ENCODE measurements at regions not wholly inside any gene's neighbourhood (a gene's known extent, or its start where the extent isn't known, plus 50 kb on each side); places are given as distances from the start of the nearest gene placed in this dataset.
"Not testable (repeated sequence)": the region's sequence is repeated elsewhere in the genome, so short reads cannot be mapped to it uniquely, and the experiment has no call there.

DNA sequence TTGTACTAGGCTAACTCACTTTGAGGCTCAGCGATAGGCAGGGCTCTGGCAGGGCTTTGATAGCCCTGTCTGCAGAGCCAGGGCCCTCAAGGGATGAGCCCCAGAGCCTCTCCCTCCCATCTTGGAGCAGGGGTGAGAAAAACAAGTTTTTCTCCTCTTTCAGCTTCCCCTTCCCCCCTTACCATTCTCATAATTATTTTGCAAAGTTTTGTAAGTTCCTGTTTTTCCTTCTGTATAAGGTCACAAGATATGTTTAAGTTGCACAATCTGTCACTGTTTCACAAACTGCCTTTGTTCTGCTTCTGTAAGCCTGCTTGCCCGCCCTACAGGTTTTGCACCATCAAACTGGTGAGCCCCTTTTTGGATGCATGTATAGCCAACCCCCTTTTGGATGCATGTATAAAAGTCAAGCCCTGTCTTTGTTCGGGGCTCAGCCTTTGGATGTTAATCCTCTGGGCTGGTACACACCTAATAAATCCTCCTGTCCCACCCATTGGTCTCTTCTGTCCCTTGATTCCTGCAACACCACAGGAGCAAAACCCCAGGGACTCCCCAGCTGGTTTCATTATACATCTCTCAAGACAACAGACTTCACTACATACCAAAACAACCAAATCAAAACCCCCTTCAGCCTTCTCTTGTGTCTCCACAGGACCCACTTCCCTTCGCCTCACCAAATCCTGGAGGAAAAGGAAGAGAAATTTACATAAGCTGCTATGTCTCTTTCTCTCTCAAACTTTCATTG is 52.5 kb upstream of the RESF1 start:
- DNase-seq = no peak

- DNase-seq = no peak
These were observed 56.2 kb upstream of the RESF1 start for GRCh38 chr12:31903025-31903424.

DNA sequence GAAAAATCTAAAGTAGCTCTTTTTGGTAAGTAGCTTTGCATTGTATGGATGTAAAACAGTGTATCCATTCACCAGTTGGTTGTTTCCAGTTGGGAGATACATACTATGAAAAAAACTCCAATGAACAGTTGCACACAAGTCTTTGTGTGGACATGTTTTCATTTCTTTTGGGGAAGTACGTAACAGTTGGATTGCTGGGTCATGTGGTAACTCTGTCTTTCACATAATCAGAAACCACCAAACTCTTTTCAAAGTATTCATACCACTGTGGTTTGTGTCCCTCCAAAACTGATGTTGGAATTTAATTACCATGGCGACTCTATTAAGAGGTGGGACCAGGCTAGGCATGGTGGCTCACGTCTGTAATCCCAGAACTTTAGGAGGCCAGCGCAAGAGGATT is 58.9 kb upstream of the RESF1 start:
- no peak for DNase-seq

DNA sequence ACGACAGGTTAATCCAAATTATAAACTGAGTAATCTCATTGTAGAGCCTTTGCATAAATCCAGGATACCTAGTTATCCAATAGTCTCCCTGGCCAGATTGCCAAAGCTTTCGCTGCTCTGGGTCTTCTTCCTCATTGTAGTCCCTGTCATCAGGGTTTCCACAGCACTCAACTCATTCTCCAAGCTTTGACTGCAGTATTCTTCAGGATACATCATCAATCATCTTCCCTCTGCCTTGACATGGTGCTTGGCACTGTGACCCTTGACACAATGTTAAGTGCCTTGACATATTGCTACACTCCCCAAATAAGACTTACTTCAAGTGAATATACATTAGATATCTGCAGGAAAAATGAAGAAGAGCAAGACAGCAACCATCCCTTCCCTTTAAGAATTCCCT is 60.1 kb upstream of the RESF1 start:
- DNase-seq = no peak

GRCh38 chr12:31897781-31898503 is 61.3 kb upstream of the RESF1 start:
- DNase-seq = peak; percentile 88

DNA sequence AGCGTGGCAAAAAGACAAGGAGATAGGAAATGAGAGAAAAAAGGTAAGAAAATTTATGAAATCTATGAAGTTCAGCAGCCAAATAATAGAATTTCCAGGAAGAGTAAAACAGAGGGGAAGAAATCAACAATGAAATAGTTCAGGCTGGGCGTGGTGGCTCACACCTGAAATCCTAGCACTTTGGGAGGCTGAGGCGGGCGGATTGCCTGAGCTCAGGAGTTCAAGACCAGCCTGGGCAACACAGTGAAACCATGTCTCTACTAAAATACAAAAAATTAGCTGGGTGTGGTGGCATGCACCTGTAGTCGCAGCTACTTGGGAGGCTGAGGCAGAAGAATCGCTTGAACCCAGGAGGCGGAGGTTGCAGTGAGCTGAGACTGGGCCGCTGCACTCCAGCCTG is 62.1 kb upstream of the RESF1 start:
- DNase-seq = not testable (repeated sequence)

DNA sequence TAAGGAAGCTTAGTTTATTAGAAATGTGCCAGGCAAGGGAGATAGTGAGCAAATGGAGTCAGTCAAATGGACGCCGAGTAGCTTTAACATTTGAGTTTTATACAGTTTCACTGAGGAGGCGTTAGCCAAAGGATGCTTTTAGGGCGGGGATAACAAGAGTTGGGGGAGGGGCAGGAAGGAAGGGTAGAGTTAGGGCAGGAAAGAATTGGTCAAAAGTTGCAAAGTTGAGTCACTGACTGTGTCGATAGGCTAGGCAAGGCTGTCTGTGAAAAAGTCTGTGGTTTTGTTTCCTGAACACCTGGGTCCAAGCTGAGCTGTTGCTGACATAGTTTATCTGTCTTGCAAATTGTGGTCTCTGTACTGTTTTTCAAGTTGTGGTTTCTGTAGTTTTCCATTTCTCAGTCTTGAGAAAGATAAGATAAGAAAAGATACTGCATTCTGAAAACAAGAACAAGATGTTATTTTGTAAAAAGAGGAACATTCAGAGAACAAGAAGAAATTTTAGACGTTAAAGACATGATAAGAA is 62.6 kb upstream of the RESF1 start:
- DNase-seq = no peak

DNA sequence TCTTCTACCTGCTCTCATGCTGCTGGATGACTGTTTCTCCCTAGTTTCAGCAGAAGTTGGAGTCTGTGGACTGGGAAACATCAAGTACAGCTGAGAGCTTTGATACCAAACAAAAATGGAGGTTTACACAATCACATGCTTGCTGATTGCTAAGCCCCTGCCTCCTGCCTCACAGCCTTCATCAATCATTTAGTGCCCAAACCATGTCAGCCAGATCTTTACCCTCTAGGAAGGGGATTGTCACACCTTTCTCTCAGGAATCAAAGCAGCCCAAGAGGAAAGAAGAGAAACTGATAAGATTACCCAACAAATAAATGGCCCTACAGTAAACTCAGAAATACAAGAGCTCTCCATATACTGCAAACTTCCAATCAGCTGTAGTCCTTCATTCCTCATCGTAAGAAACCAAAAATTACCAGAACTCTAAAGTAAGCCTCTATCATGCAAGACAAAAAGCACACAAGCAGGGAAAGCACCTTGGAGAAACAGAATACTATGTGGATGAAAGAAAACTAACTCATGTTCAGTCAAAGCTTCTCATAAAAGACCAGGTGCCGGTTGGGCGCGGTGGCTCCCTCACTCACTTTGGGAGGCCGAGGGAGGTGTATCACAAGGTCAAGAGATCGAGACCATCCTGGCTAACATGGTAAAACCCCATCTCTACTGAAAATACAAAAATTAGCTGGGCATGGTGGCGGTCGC is 63.6 kb upstream of the RESF1 start:
- DNase-seq = no peak

GRCh38 chr12:31890295-31891285 is 68.6 kb upstream of the RESF1 start:
- DNase-seq = no peak

- no peak for DNase-seq
These were observed 72.0 kb upstream of the RESF1 start for GRCh38 chr12:31887109-31887811.

DNA sequence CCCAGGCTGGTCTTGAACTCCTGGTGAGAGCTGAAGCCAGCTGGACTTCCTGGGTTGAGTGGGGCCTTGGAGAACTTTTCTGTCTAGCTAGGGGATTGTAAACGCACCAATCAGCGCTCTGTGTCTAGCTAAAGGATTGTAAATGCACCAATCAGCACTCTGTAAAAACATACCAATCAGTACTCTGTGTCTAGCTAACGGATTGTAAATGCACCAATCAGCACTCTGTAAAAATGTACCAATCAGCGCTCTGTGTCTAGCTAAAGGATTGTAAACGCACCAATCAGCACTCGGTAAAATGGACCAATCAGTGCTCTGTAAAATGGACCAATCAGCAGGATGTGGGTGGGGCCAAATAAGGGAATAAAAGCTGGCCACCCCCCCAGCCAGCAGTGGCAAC is 76.5 kb upstream of the RESF1 start:
- not testable (repeated sequence) for DNase-seq

DNA sequence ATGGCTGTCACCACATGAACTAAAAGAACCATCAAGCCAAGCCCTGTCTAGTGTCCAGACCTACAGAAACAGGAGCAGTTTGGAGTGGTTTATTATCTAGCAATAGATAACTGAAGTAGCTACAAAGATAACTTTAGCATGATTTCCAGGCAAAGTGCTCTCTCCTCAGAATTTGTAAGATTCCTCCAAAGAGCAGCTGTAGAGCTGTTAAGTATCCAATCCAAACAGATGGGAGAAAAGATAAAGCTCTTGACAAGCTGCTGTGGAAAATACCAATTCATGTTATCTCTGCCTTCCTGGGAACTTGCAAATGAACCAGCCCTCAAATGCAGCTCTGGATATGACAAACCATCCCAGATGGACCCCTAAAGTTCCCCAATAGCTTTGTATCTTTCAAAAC is 78.9 kb upstream of the RESF1 start:
- peak; percentile 75 for DNase-seq

GRCh38 chr12:31877884-31878283 is 81.3 kb upstream of the RESF1 start:
- no peak for DNase-seq

- peak; percentile 14 for DNase-seq
These were observed 82.4 kb upstream of the RESF1 start for GRCh38 chr12:31876568-31877424.

GRCh38 chr12:31875609-31875964 is 83.6 kb upstream of the RESF1 start:
- no peak for DNase-seq

- DNase-seq = no peak
These were observed 84.1 kb upstream of the RESF1 start for GRCh38 chr12:31874961-31875608.

- DNase-seq = no peak
These were observed 86.2 kb upstream of the RESF1 start for GRCh38 chr12:31872831-31873604.

- DNase-seq = no peak
These were observed 89.2 kb upstream of the RESF1 start for GRCh38 chr12:31869972-31870371.

GRCh38 chr12:31868965-31869364 is 90.2 kb upstream of the RESF1 start:
- peak; percentile 79 for DNase-seq
